ENCODE measurements at regions not wholly inside any gene's neighbourhood (a gene's known extent, or its start where the extent isn't known, plus 50 kb on each side); places are given as distances from the start of the nearest gene placed in this dataset.

DNA sequence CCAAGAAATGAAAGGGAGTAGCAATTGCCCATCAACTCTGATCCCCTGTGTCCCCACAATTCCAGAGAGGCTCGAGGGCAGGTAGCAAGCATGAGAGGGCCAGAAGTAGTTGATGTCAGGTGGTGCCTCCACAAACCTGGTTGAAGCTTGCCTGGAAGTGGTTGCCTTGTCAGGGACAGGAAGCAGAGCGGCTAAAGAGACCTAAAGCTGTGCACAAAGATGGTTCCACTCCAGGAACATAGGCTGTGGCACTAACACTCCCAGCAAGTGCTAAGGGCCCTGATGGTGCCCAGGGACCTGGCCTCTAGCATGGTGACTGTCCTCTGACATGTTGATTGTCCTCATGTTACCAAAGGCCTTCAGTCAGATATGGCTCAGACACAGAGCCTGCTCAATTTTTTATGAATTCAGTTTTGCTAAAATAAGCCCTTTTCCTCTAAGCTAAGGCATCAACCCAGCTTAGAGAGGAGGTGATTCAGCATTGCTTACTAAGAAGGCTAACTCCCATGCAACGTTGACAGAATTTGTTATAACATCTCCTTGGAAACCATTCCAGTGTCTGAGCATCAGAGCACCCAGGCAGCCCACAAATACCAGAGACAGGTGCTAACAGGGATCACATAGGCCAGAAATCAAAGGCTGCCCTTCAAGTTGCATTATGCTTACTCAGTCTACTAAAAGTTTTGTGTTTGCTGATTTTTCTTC, 196.3 kb upstream of the ARHGAP20 start:
- Histone ChIP-seq H3K9me2 (replicated peaks; ENCODE audit: insufficient read depth, low read length) (no peaks in the 10 kb centered on the region), H3K9ac (ENCODE audit: low read length) (no peak overlapping the region), H3K4me2 (ENCODE audit: low read depth, low read length) (no peak overlapping the region), H3K27me3 (replicated peaks; ENCODE audit: insufficient read depth, low read length) (no peaks in the 10 kb centered on the region), H3K79me2 (ENCODE audit: low read length) (no peaks in the 10 kb centered on the region), H4K20me1 (ENCODE audit: insufficient read depth, low read length) (no peaks in the 10 kb centered on the region), H3K4me3 (ENCODE audit: low read length) (no peak overlapping the region), H3K4me1 (ENCODE audit: low read length) (peaks cover 12% of the 10 kb centered on the region; the same call in 1 of the 2 replicates), H3K27ac (ENCODE audit: low read length) (no peak overlapping the region), H3F3A (ENCODE audit: insufficient read depth, low read length) (no peaks in the 10 kb centered on the region; the same call in 1 of the 2 replicates), H2AFZ (ENCODE audit: low read length) (no peak overlapping the region), H3K9me3 (replicated peaks; ENCODE audit: insufficient read depth, low read length) (no peaks in the 10 kb centered on the region), H3K36me3 (replicated peaks; ENCODE audit: insufficient read depth, low read length) (no peaks in the 10 kb centered on the region)
- TF ChIP-seq EZH2phosphoT487 (IDR thresholded peaks at IDR 0.05; ENCODE audit: low read length), result no peak
- TF ChIP-seq, protein P1, sequence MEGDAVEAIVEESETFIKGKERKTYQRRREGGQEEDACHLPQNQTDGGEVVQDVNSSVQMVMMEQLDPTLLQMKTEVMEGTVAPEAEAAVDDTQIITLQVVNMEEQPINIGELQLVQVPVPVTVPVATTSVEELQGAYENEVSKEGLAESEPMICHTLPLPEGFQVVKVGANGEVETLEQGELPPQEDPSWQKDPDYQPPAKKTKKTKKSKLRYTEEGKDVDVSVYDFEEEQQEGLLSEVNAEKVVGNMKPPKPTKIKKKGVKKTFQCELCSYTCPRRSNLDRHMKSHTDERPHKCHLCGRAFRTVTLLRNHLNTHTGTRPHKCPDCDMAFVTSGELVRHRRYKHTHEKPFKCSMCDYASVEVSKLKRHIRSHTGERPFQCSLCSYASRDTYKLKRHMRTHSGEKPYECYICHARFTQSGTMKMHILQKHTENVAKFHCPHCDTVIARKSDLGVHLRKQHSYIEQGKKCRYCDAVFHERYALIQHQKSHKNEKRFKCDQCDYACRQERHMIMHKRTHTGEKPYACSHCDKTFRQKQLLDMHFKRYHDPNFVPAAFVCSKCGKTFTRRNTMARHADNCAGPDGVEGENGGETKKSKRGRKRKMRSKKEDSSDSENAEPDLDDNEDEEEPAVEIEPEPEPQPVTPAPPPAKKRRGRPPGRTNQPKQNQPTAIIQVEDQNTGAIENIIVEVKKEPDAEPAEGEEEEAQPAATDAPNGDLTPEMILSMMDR (IDR thresholded peaks at IDR 0.05; ENCODE audit: low read length), result no peak
- TF ChIP-seq EZH2 (optimal IDR thresholded peaks at IDR 0.05; ENCODE audit: low read depth, low read length), result no peak
- no peak for DNase-seq

DNA sequence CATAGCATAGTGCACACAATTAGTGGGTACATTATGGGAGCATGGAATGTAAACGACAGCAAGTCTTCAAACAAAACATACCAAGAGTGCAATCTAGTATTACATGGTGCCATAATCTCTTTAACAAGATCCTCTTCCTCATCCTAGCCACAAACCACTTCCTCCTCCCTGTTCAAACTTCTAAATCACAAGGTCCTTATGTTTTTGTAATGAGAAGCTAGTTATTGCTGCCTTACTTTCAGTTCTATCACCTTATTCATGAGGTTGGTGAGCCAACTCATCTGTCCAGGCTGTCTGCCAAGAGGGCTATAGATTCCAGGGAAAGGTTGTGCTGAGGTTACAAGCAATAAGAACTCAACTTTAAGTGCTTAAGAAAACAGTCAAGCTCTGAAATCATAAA, 195.4 kb upstream of the ARHGAP20 start:
- Histone ChIP-seq H2AFZ (ENCODE audit: low read length) (no peak overlapping the region), H4K20me1 (ENCODE audit: insufficient read depth, low read length) (no peaks in the 10 kb centered on the region), H3K79me2 (ENCODE audit: low read length) (no peaks in the 10 kb centered on the region), H3K4me3 (ENCODE audit: low read length) (no peak overlapping the region), H3K27me3 (replicated peaks; ENCODE audit: insufficient read depth, low read length) (no peaks in the 10 kb centered on the region), H3F3A (ENCODE audit: insufficient read depth, low read length) (no peaks in the 10 kb centered on the region; the same call in 1 of the 2 replicates), H3K9me3 (replicated peaks; ENCODE audit: insufficient read depth, low read length) (no peaks in the 10 kb centered on the region), H3K9ac (ENCODE audit: low read length) (no peak overlapping the region), H3K4me1 (ENCODE audit: low read length) (peaks cover 12% of the 10 kb centered on the region; the same call in 1 of the 2 replicates), H3K36me3 (replicated peaks; ENCODE audit: insufficient read depth, low read length) (no peaks in the 10 kb centered on the region), H3K27ac (ENCODE audit: low read length) (no peak overlapping the region), H3K9me2 (replicated peaks; ENCODE audit: insufficient read depth, low read length) (no peaks in the 10 kb centered on the region), H3K4me2 (ENCODE audit: low read depth, low read length) (no peak overlapping the region)
- TF ChIP-seq, protein P1 (IDR thresholded peaks at IDR 0.05; ENCODE audit: low read length), result no peak
- peak; percentile 65 for DNase-seq

DNA sequence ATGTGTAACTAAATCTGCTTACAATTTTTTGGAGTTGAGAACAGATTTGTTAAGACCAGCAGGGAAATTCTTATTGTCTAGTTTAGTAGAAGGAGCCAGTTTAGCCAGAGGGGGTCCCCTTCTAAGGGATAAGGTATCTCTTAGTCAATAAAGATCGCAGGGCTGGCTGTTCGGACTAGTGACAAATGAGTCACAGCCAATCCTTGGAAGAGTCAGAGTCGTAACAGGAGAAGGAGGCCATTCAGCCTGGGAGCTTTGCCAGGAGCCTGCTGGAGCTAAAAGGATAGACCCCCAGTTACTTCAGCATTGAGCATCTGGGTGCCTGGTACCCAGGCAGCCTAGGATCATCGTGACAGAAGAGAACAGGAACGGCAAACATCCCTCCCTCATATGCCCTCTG, 191.6 kb upstream of the ARHGAP20 start:
- H3K9ac ChIP-seq (ENCODE audit: low read length), result no peak overlapping the region
- H3K9me3 ChIP-seq (replicated peaks; ENCODE audit: insufficient read depth, low read length), result no peaks in the 10 kb centered on the region
- no peak for DNase-seq
- no peak overlapping the region for H2AFZ ChIP-seq (ENCODE audit: low read length)
- H3K36me3 ChIP-seq (replicated peaks; ENCODE audit: insufficient read depth, low read length), result no peaks in the 10 kb centered on the region
- no peak overlapping the region for H3K4me3 ChIP-seq (ENCODE audit: low read length)
- no peaks in the 10 kb centered on the region for H3K79me2 ChIP-seq (ENCODE audit: low read length)
- no peaks in the 10 kb centered on the region for H3K9me2 ChIP-seq (replicated peaks; ENCODE audit: insufficient read depth, low read length)
- peaks cover 12% of the 10 kb centered on the region; the same call in 1 of the 2 replicates for H3K4me1 ChIP-seq (ENCODE audit: low read length)
- H3F3A ChIP-seq (ENCODE audit: insufficient read depth, low read length), result no peaks in the 10 kb centered on the region; the same call in 1 of the 2 replicates
- no peaks in the 10 kb centered on the region for H3K27me3 ChIP-seq (replicated peaks; ENCODE audit: insufficient read depth, low read length)
- TF ChIP-seq EZH2 (optimal IDR thresholded peaks at IDR 0.05; ENCODE audit: low read depth, low read length) (no peak), EZH2phosphoT487 (IDR thresholded peaks at IDR 0.05; ENCODE audit: low read length) (no peak)
- TF ChIP-seq, protein P1 (IDR thresholded peaks at IDR 0.05; ENCODE audit: low read length), result no peak
- no peak overlapping the region for H3K4me2 ChIP-seq (ENCODE audit: low read depth, low read length)
- H3K27ac ChIP-seq (ENCODE audit: low read length), result no peak overlapping the region
- no peaks in the 10 kb centered on the region for H4K20me1 ChIP-seq (ENCODE audit: insufficient read depth, low read length)

All from MM.1S (cell line).